Activated CD4-positive, alpha-beta T cell treated with anti-CD3 and anti-CD28 coated beads, Interleukin-2, amount 50 U/mL, for 1 hour (primary cell): ENCODE measurements at regions not wholly inside any gene's neighbourhood (a gene's known extent, or its start where the extent isn't known, plus 50 kb on each side); places are given as distances from the start of the nearest gene placed in this dataset.

ENCODE experiments used
- DNase-seq: peaks from one replicate; pipeline ENCODE4 v3.0.0-alpha.2; 2020

GRCh38 chr16:85301231-85301630, 189.0 kb upstream of the CIBAR2 start:
- DNase-seq: no peak

GRCh38 chr16:85302018-85302847, 190.0 kb upstream of the CIBAR2 start:
- DNase-seq: no peak

- DNase-seq: no peak
Observed at GRCh38 chr16:85302848-85303353, 190.6 kb upstream of the CIBAR2 start.

GRCh38 chr16:85303354-85303883, 191.1 kb upstream of the CIBAR2 start:
- peak; percentile 70 for DNase-seq

- no peak for DNase-seq
Observed at GRCh38 chr16:85304337-85304736, 192.1 kb upstream of the CIBAR2 start.

GRCh38 chr16:85306071-85306792, 194.0 kb upstream of the CIBAR2 start:
- peak; percentile 76 for DNase-seq

- no peak for DNase-seq
Observed at GRCh38 chr16:85306793-85307551, 194.7 kb upstream of the CIBAR2 start.

- DNase-seq: no peak
Observed at GRCh38 chr16:85307552-85308364, 195.5 kb upstream of the CIBAR2 start.

- DNase-seq: no peak
Observed at GRCh38 chr16:85308611-85309540, 196.6 kb upstream of the CIBAR2 start.

- no peak for DNase-seq
Observed at GRCh38 chr16:85309656-85310587, 197.7 kb upstream of the CIBAR2 start.

GRCh38 chr16:85310868-85311585, 198.8 kb upstream of the CIBAR2 start:
- DNase-seq: peak; percentile 28

- DNase-seq: no peak
Observed at GRCh38 chr16:85311741-85312140, 199.5 kb upstream of the CIBAR2 start.

- DNase-seq: no peak
Observed at GRCh38 chr16:85312174-85312573, 199.9 kb upstream of the CIBAR2 start.

- no peak for DNase-seq
Observed at GRCh38 chr16:85312642-85313525, 200.6 kb upstream of the CIBAR2 start.

- DNase-seq: no peak
Observed at GRCh38 chr16:85313526-85314301, 201.4 kb upstream of the CIBAR2 start.

- DNase-seq: no peak
Observed at GRCh38 chr16:85314512-85314971, 202.3 kb upstream of the CIBAR2 start.

- no peak for DNase-seq
Observed at GRCh38 chr16:85315866-85316265, 203.6 kb upstream of the CIBAR2 start.
